Activated CD8-positive, alpha-beta memory T cell treated with anti-CD3 and anti-CD28 coated beads, Interleukin-2, amount 50 U/mL, for 1 hour (primary cell): ENCODE measurements at regions not wholly inside any gene's neighbourhood (a gene's known extent, or its start where the extent isn't known, plus 50 kb on each side); places are given as distances from the start of the nearest gene placed in this dataset.
"Not testable (repeated sequence)": the region's sequence is repeated elsewhere in the genome, so short reads cannot be mapped to it uniquely, and the experiment has no call there.

Experiments
- DNase-seq: peaks from one replicate; pipeline ENCODE4 v3.0.0-alpha.2; 2020; ENCODE audit errors: extremely low read depth

DNA sequence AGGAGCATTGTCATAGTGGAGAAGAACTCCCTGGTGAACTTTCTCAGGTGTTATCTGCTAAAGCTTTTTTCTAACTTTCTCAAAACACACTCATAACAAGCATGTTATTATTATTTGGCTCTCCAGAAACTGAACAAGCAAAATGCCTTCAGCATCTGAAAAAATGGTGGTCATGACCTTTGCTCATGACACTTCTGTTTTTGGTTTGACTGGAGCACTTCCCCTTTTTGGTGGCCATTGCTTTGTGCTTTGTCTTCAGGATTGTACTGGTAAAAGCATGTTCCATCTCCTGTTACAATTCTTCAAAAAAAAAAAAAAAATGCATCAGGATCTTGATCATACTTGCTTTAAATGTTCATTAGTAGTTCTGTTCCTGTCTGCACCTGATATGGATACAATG lies 1241.6 kb upstream of the USP15 start:
- DNase-seq, result no peak

GRCh38 chr12:61023231-61023630 lies 1237.0 kb upstream of the USP15 start:
- no peak for DNase-seq

DNA sequence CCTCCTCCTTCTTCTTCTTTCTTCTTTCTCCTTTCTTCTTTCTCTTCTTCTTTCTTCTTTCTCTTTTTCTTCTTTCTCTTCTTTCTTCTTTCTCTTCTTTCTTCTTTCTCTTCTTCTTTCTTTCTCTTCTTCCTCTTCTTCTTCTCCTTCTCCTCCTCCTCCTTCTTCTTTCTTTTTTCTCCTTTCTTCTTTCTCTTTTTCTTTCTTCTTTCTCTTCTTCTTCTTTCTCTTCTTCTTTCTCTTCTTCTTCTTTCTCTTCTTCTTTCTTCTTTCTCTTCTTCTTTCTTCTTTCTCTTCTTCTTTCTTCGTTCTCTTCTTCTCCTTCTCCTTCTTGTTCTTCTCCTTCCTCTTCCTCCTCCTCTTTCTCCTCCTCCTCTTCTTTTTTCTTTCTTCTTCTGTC lies 1230.7 kb upstream of the USP15 start:
- no peak for DNase-seq

DNA sequence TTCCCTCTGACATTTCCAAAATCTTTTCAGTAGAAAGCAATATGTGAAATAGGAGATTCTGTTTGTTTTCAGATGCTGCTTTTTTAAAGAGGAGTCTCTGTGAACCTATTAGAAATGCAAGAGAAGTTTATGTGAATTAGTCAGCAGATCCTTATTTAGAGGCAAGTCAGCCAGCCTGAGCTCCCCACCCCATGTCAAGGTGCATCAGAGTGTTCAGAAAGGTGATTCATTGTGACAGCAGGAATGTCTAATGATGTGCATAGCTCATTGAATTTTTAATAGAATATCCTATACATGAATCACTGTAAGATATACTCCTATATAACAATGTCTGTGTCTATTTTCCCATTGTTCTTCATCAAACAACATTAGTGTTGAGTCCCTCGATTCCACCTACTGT lies 1222.4 kb upstream of the USP15 start:
- DNase-seq, result no peak

- no peak for DNase-seq
These were observed 1216.4 kb upstream of the USP15 start for GRCh38 chr12:61043838-61044237.

DNA sequence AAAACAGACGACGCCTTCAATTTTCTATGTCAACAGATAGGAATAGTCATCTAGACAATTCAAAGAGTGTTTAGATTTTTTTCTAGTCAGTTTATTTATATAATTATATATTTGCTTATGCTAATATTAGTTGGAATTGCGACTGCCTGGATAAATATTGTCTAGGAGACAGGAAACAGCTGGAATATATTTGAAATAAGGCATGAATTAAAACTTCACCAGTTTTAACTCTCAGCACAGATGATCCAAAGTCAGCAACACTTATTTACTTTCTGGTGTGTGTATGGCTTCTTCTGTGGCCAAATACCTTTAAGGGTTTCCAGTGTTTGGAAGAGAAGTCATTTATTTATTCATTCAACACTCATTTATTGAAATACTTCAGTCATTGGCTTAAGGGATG lies 1215.4 kb upstream of the USP15 start:
- no peak for DNase-seq

DNA sequence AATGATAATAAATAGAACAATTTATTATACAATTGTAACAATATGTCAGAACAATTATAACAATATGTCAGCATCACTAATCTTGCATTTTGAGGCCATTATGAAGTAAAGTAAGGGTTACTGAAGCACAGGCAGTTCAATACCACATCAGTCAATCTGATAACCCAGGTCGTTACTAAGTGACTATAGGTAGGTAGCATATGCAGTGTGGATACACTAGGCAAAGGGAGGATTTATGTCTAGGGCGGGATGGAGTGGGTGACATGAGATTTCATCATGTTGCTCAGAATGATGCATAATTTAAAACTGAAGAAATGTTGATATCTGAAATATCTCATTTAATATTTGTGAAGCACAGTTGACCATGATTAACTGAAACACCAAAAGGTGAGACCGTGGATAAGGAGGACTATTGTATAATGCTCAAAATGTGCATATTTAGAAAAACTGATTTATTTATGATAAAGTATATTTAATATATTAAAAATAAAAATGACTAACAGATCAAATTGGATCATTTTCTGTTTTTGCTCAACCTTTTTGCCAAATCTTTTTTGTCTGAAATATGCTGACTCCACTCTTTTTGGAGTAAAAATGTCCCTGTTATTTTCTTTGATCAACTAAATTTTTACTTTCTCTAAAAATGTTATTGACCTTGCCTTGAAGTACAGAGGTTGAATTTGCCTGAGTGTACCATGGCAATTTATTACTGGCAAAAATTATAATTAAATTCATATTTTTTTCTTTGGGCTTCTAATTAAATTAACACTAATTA lies 1189.4 kb upstream of the USP15 start:
- no peak for DNase-seq

DNA sequence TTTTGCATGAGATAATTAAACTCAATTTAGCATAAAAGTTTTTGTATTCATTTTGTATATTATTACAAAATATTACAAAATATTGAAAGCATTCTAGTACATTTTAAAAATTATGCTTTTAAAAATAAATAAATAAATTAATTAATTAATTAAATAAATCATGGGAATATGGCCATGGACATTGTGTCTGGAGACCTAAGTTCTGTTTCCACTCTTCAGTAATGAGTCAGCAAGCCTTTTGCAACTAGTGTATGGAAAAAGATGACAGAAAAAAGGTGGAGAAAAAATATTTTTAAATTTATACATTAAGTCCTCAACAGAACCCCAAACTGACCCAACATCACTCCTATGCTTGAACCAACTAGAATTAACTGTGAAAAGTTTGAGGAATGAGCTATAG lies 1187.5 kb upstream of the USP15 start:
- no peak for DNase-seq

DNA sequence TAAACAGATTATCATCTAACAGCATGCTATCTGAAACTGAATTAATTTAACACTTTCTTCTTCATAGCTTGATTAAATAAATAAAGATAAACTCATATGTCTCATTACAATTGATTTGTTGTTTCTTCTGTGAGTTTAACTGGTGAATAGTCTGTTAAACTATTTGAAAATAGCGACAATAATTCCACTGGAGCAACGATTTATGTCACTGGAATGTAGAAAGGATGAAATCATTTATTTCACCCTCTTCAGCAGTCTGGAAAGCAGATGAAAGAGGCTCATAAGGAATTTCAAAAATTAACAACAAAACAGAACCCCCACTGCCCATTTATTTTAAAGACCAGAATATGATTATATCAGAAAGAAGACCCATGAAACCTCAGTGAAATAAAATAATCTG lies 1165.1 kb upstream of the USP15 start:
- DNase-seq, result no peak

GRCh38 chr12:61098031-61098580 lies 1162.1 kb upstream of the USP15 start:
- no peak for DNase-seq

DNA sequence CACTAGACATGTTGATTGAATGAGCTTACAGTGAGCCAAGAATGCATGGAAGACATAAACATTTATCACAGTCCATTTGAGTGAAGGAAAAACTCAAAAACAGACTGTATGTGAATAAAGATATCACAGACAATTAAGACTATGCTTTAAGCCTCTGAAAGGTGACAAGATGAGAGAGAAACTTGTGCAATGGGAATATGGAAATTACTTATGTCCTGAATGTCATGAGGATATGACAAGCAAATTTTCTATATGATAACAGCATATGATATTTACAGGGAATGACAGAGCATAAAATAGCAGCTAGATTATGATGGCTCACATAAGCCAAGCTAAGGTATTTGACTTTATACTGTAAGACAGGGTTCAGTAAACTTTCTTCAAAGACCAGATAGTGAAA lies 1153.1 kb upstream of the USP15 start:
- no peak for DNase-seq

- no peak for DNase-seq
These were observed 1149.0 kb upstream of the USP15 start for GRCh38 chr12:61111218-61111617.

DNA sequence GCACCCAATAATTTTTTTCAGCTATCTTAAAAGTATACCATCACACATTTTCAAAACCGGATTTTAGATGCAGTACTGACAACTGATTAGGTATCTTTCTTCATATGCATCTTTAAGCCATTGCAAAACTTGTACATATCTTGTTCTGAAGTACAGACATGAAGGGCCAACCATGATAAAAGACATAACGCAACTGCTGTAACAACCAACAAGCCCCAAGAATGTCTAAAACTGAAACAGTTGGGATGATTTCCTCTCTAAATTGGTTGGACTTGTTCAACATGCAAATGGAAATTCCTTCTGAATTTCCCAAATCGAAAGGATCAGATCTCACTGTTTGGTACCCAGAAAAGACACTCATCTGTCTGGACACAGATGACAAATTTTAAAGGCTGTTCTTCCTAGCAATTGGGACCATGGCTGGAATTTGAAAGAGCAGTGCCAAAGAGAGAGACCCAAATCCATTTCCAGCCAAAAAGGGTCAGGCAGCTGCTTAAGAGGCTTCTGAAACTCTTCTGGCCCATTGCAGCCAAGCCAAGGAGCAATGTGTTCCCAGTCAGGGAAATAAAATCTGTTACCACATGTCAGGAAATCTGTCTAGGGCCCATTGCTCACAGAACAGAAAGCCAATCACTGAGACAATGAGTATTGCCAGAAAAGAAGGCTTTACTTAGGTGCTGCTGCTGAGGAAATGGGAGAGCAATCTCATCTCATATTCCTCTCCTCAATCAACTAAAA lies 1122.4 kb upstream of the USP15 start:
- DNase-seq, result no peak

DNA sequence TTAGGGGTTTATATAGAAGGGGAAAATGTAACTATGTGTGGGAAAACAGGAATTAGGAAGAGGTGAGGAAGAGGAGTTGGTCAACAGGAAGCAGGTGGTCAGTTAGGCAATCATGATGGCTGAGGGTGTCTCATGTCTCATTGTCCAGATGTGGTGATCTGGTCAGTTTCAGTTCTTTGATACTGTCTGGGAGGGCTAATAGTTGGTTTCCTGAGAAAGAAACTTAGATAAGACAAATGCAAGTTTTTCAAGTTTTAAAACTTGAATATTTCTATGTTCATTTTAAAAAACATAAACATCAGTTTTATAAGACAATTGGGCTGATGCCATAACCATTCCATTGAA lies 1121.8 kb upstream of the USP15 start:
- DNase-seq, result no peak

GRCh38 chr12:61161961-61162360 lies 1098.2 kb upstream of the USP15 start:
- no peak for DNase-seq

GRCh38 chr12:61188801-61189595 lies 1071.2 kb upstream of the USP15 start:
- DNase-seq, result no peak

DNA sequence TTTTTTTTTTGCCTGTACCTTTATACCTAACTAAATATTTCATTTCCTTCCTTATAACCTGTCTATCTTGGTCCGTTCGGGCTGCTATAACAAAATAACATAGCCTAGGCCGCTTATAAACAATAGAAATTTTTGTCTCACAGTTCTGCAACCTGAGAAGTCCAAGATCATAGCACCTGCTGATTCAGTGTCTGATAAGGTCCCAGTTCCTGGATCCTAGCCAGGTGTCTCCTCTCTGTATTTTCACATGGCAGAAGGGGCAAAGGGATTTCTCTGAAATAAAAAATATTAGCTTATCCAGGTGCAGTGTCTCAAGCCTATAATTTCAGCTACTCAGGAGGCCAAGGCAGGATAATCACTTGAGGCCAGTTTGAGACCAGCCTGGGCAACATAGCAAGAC lies 1046.6 kb upstream of the USP15 start:
- no peak for DNase-seq

DNA sequence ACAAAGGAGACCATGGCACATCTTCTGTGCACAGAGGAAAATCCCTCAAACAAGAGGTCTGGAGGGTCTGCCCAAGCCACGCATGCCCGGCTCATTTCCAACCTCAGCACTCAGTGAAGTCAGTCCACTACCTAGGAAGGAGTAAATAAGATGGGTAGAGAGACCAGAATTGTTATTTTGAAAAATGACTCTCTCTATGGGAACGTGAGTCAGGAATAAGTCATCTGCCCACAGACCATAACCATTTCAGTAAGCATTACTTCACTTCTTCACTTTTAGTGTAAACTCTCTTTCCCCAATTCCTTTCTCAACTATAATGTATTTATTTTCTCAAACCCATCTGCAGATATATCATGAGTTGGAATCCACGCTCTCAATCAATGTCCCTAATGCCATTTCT lies 1039.9 kb upstream of the USP15 start:
- no peak for DNase-seq

- no peak for DNase-seq
These were observed 1028.2 kb upstream of the USP15 start for GRCh38 chr12:61232040-61232439.

DNA sequence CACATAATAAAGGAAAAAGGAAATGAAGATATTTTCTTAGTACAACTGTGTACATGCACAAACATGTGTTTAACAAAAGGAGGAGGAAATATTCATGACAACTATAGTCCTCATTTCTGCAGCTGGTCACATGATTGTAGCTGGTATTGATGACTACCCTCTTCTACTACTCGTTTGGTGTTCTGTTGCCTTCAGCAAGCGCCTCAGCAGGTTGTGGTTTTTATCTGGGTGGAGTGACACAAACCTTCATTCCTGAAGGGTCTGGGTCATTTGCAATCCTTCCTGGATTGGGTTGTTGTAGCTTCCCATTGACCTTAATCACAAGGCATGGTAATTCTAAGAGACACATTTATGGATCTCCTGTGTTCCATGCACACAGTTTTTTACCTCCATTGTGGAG lies 1009.9 kb upstream of the USP15 start:
- DNase-seq, result no peak

DNA sequence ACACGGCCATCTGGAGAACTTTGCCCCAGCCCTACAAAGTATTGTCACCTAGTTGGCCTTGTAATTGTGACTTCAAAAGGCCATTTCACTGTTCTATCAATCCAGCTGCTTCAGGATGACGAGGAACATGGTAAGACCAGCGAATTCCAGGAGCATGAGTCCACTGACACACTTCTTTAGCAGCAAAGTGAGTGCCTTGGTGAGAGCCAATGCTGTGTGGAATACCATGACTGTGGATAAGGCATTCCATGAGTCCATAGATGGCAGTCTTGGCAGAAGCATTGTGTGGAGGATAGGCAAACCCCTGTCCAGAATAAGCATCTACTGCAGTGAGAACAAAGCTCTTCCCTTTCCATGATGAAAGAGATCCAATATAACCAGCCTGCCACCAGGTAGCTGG lies 1009.1 kb upstream of the USP15 start:
- no peak for DNase-seq

- no peak for DNase-seq
These were observed 1006.0 kb upstream of the USP15 start for GRCh38 chr12:61254225-61254624.

- not testable (repeated sequence) for DNase-seq
These were observed 995.9 kb upstream of the USP15 start for GRCh38 chr12:61264294-61264693.
